Mesenchymal stem cell (in vitro differentiated cells and primary cell): ENCODE measurements at regions not wholly inside any gene's neighbourhood (a gene's known extent, or its start where the extent isn't known, plus 50 kb on each side); places are given as distances from the start of the nearest gene placed in this dataset.

ENCODE experiments used
- DNase-seq: peaks from one replicate; pipeline ENCODE4 v3.0.0-alpha.2; 2013
- H2AFZ ChIP-seq: one replicate; pipeline ENCODE4 v1.6.1; 2013; ENCODE audit warnings: low read depth, mild to moderate bottlenecking, control low read depth, inconsistent platforms, low read length, moderate library complexity
- H2AK5ac ChIP-seq: 2 replicates; pipeline ENCODE4 v1.6.1; 2013; ENCODE audit warnings: low read length, moderate library complexity, mild to moderate bottlenecking, inconsistent platforms; ENCODE audit not compliant: severe bottlenecking
- H2BK120ac ChIP-seq: one replicate; pipeline ENCODE4 v1.6.1; 2013; ENCODE audit warnings: low read depth, mild to moderate bottlenecking, inconsistent platforms, low read length, moderate library complexity
- H2BK12ac ChIP-seq, 2 experiments: one replicate each; pipeline ENCODE4 v1.6.1; 2013; ENCODE audit warnings: inconsistent platforms in 2 of 2, low read length in 2 of 2, mild to moderate bottlenecking in 2 of 2, moderate library complexity in 2 of 2, control low read depth in 1 of 2
- H2BK15ac ChIP-seq: one replicate; pipeline ENCODE4 v1.6.1; 2013; ENCODE audit warnings: mild to moderate bottlenecking, low read depth, inconsistent platforms; ENCODE audit not compliant: poor library complexity, severe bottlenecking
- H2BK5ac ChIP-seq: 2 replicates; pipeline ENCODE4 v1.6.1; 2013; ENCODE audit warnings: low read depth, mild to moderate bottlenecking, low read length, control low read depth, inconsistent platforms; ENCODE audit not compliant: poor library complexity, severe bottlenecking
- H3K14ac ChIP-seq, 2 experiments: one replicate each; pipeline ENCODE4 v1.6.1; 2013; ENCODE audit warnings: inconsistent platforms in 2 of 2, low read length in 2 of 2, control low read depth in 1 of 2, mild to moderate bottlenecking in 1 of 2, moderate library complexity in 1 of 2
- H3K18ac ChIP-seq, 2 experiments: one replicate each; pipeline ENCODE4 v1.6.1; 2013; ENCODE audit warnings: inconsistent platforms in 2 of 2, low read length in 2 of 2, control low read depth in 1 of 2, low read depth in 1 of 2, mild to moderate bottlenecking in 1 of 2
- H3K23ac ChIP-seq, 2 experiments: one replicate each; pipeline ENCODE4 v1.6.1; 2013; ENCODE audit warnings: inconsistent platforms in 2 of 2, low read length in 2 of 2, mild to moderate bottlenecking in 2 of 2, moderate library complexity in 2 of 2, control low read depth in 1 of 2
- H3K27ac ChIP-seq: 2 replicates; pipeline ENCODE4 v1.5.1; 2013; ENCODE audit warnings: mild to moderate bottlenecking, moderate library complexity, low read length, control low read depth, inconsistent platforms; ENCODE audit not compliant: poor library complexity, severe bottlenecking
- H3K27me3 ChIP-seq, 2 experiments: 2 replicates each; pipeline versions ENCODE4 v1.6.1 to v1.7.0; 2013; ENCODE audit warnings: low read length in 2 of 2, mild to moderate bottlenecking in 2 of 2, moderate library complexity in 2 of 2, control low read depth in 1 of 2, inconsistent platforms in 1 of 2; ENCODE audit not compliant: control insufficient read depth in 1 of 2, insufficient read depth in 1 of 2
- H3K36me3 ChIP-seq, 2 experiments: 2 replicates each; pipeline versions ENCODE4 v1.6.1 to v1.7.0; 2013; ENCODE audit warnings: low read length in 2 of 2, control low read depth in 1 of 2, inconsistent platforms in 1 of 2, low read depth in 1 of 2, mild to moderate bottlenecking in 1 of 2; ENCODE audit not compliant: insufficient read depth in 2 of 2, control insufficient read depth in 1 of 2
- H3K4ac ChIP-seq, 2 experiments: one replicate each; pipeline ENCODE4 v1.6.1; 2013; ENCODE audit warnings: inconsistent platforms in 2 of 2, low read length in 2 of 2, mild to moderate bottlenecking in 2 of 2, moderate library complexity in 2 of 2, control low read depth in 1 of 2, low read depth in 1 of 2
- H3K4me1 ChIP-seq: 2 replicates; pipeline ENCODE4 v1.6.1; 2013; ENCODE audit warnings: low read depth, low read length, control low read depth; ENCODE audit not compliant: control insufficient read depth, insufficient read depth
- H3K4me2 ChIP-seq: 2 replicates; pipeline ENCODE4 v1.6.1; 2013; ENCODE audit warnings: low read length, mild to moderate bottlenecking, inconsistent platforms; ENCODE audit not compliant: poor library complexity, severe bottlenecking
- H3K4me3 ChIP-seq, 2 experiments: 2 replicates each; pipeline versions ENCODE4 v1.5.1 to v1.7.0; 2013; ENCODE audit warnings: low read length in 2 of 2, mild to moderate bottlenecking in 2 of 2, control low read depth in 1 of 2, low read depth in 1 of 2; ENCODE audit not compliant: insufficient read depth in 1 of 2
- H3K79me1 ChIP-seq: replicated peaks from 2 replicates; pipeline ENCODE4 v1.6.1; 2013; ENCODE audit warnings: mild to moderate bottlenecking, control low read depth, low read length, inconsistent platforms; ENCODE audit not compliant: poor library complexity, severe bottlenecking
- H3K9ac ChIP-seq: 2 replicates; pipeline ENCODE4 v1.7.0; 2013; ENCODE audit warnings: mild to moderate bottlenecking, low read length, moderate library complexity
- H3K9me3 ChIP-seq: 2 replicates; pipeline ENCODE4 v1.7.0; 2013; ENCODE audit warnings: mild to moderate bottlenecking, low read length; ENCODE audit not compliant: control insufficient read depth
- H4K8ac ChIP-seq: one replicate; pipeline ENCODE4 v1.6.1; 2013; ENCODE audit warnings: inconsistent platforms, mild to moderate bottlenecking, low read length, moderate library complexity
- H4K91ac ChIP-seq: one replicate; pipeline ENCODE4 v1.6.1; 2013; ENCODE audit warnings: mild to moderate bottlenecking, low read length, inconsistent platforms
- WGBS: methylation state at CpG from one replicate; pipeline ENCODE4 v1.1.7; 2013; ENCODE audit warnings: mixed read lengths; 5-methylcytosine and 5-hydroxymethylcytosine counted together

- Histone ChIP-seq H3K9me3 (no peaks in the 10 kb centered on the region), H2BK120ac (no peak overlapping the region), H2BK5ac (no peak overlapping the region), H3K36me3 (no peaks in the 10 kb centered on the region), H4K91ac (no peak overlapping the region), H3K4me1 (no peaks in the 10 kb centered on the region), H3K4me3 (no peak overlapping the region), H3K27ac (no peak overlapping the region), H3K18ac (no peak overlapping the region), H2AK5ac (no peak overlapping the region), H4K8ac (no peak overlapping the region), H3K27me3 (no peaks in the 10 kb centered on the region), H2BK15ac (no peak overlapping the region), H3K79me1 (no peaks in the 10 kb centered on the region), H2AFZ (no peak overlapping the region), H3K23ac (no peak overlapping the region), H3K9ac (no peak overlapping the region), H3K4me2 (no peak overlapping the region), H2BK12ac (no peak overlapping the region), H3K4ac (no peak overlapping the region), H3K14ac (no peak overlapping the region)
- DNase-seq = no peak
- 83% methylated on average over 3 of the region's 3 CpGs for WGBS
Observed at GRCh38 chr13:75945841-75946482, 309.8 kb downstream of the LMO7 start.

GRCh38 chr13:75938811-75939560, 302.9 kb downstream of the LMO7 start:
- Histone ChIP-seq H3K14ac (no peak overlapping the region), H3K4me1 (peaks cover 2% of the 10 kb centered on the region), H3K18ac (no peak overlapping the region), H4K91ac (no peak overlapping the region), H2BK5ac (no peak overlapping the region), H2BK12ac (no peak overlapping the region), H3K4ac (no peak overlapping the region), H3K27me3 (no peaks in the 10 kb centered on the region), H3K23ac (no peak overlapping the region), H2AK5ac (no peak overlapping the region), H2BK15ac (no peak overlapping the region), H3K27ac (no peak overlapping the region), H2BK120ac (no peak overlapping the region), H3K79me1 (no peaks in the 10 kb centered on the region), H3K4me2 (no peak overlapping the region), H4K8ac (no peak overlapping the region), H3K36me3 (no peaks in the 10 kb centered on the region), H2AFZ (no peak overlapping the region), H3K9ac (no peak overlapping the region), H3K4me3 (no peak overlapping the region), H3K9me3 (no peaks in the 10 kb centered on the region)
- no peak for DNase-seq
- WGBS = 95% methylated on average over 2 of the region's 2 CpGs

- Histone ChIP-seq H2AFZ (no peak overlapping the region), H2BK15ac (no peak overlapping the region), H3K9me3 (no peaks in the 10 kb centered on the region), H3K4me1 (peaks cover 2% of the 10 kb centered on the region), H3K4ac (no peak overlapping the region), H3K9ac (no peak overlapping the region), H3K14ac (no peak overlapping the region), H3K79me1 (no peaks in the 10 kb centered on the region), H3K4me2 (no peak overlapping the region), H2BK12ac (no peak overlapping the region), H2AK5ac (no peak overlapping the region), H3K4me3 (no peak overlapping the region), H3K27ac (no peak overlapping the region), H3K27me3 (no peaks in the 10 kb centered on the region), H2BK5ac (no peak overlapping the region), H4K8ac (no peak overlapping the region), H4K91ac (no peak overlapping the region), H2BK120ac (no peak overlapping the region), H3K23ac (no peak overlapping the region), H3K36me3 (no peaks in the 10 kb centered on the region), H3K18ac (no peak overlapping the region)
- no peak for DNase-seq
- 59% methylated on average over 1 of the region's 1 CpG for WGBS
Observed at GRCh38 chr13:75936791-75937190, 300.7 kb downstream of the LMO7 start.

DNA sequence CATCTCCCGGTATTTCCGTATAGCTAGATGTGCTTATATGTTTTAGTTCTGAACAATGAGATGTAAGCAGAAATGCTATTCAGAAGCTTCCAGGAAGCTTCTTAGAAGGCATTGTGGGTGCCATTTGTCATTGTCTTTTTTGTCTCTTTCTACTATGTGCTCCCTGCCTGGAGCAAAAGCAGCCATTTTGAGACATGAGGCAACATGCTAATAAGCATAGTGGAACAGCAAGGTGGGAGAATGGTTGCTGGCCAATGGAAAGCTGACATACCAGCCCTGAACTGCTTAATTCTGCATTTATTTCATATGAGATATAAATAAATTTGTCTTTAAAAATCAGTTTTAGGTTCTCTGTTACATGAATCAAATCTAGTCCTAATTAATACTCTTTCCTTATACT, 299.7 kb downstream of the LMO7 start:
- no peak overlapping the region for H3K23ac ChIP-seq
- H4K8ac ChIP-seq = no peak overlapping the region
- peaks cover 2% of the 10 kb centered on the region for H3K4me1 ChIP-seq
- no peak overlapping the region for H4K91ac ChIP-seq
- no peak overlapping the region for H3K4ac ChIP-seq
- no peak overlapping the region for H2BK12ac ChIP-seq
- no peaks in the 10 kb centered on the region for H3K27me3 ChIP-seq
- H3K36me3 ChIP-seq = no peaks in the 10 kb centered on the region
- no peak overlapping the region for H2BK120ac ChIP-seq
- H2BK5ac ChIP-seq = no peak overlapping the region
- no peak overlapping the region for H3K9ac ChIP-seq
- no peak overlapping the region for H3K27ac ChIP-seq
- no peak for DNase-seq
- WGBS = 100% methylated on average over 2 of the region's 2 CpGs
- H3K9me3 ChIP-seq = no peaks in the 10 kb centered on the region
- H3K79me1 ChIP-seq = no peaks in the 10 kb centered on the region
- no peak overlapping the region for H3K14ac ChIP-seq
- H3K4me3 ChIP-seq = no peak overlapping the region
- no peak overlapping the region for H3K18ac ChIP-seq
- no peak overlapping the region for H2AFZ ChIP-seq
- H3K4me2 ChIP-seq = no peak overlapping the region
- H2BK15ac ChIP-seq = no peak overlapping the region
- H2AK5ac ChIP-seq = no peak overlapping the region
